ENCODE measurements at regions not wholly inside any gene's neighbourhood (a gene's known extent, or its start where the extent isn't known, plus 50 kb on each side); places are given as distances from the start of the nearest gene placed in this dataset.

DNA sequence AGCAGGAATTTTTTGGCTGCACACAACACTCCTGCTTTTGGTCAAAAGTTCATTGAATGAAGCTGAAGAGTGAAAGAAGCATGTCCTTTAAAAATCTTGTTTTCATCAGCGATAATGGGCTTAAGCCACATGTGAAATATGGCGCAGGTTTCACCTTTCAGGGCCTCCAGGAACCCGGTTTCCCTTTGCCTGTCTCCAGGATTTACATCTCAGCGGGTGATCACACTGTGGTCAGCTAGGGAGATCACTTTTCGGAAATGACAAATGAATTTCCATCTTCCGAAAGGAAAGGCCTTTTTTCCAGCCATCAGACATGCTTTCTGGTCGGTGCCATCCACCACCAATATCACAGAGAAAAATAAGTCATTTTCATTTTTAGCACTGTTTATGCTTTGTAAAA, 727.1 kb upstream of the TBX3 start:
- ATAC-seq = no peak
- POLR2A ChIA-PET = no interaction called here

DNA sequence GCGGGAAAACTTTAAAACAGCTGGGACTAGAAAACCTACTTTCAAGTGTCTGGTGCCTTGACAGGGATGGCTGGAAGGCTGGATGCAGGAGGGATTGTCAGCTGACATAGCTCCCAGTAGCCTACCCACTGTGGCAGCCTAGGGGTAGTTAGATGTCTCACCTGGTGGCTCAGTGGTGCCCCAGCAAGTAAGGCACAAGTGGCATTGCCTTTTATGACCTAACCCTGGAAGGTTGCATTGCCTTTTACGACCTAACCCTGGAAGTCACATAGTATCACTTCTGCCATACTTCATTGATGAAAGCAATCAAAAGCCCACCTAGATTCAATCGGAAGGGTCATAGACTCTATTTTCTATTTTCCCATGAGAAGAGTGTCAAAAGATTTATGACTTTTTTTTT, 724.7 kb upstream of the TBX3 start:
- no peak for DNase-seq (ENCODE audit: low read depth in 1 of 2, low spot score in 1 of 2)
- Histone ChIP-seq H3K4me2 (no peak overlapping the region), H3K4me1 (peaks cover 13% of the 10 kb centered on the region), H3K27ac (no peak overlapping the region), H3K4me3 (no peak overlapping the region), H3K9me3 (no peaks in the 10 kb centered on the region)
- CTCF ChIA-PET = no interaction called here
- FAIRE-seq = no peak
- WGBS (ENCODE audit: missing lambda C conversion rate) = 77% methylated on average over 3 of the region's 3 CpGs
- ATAC-seq = no peak
- POLR2A ChIA-PET = no interaction called here
- TF ChIP-seq KDM5A (IDR thresholded peaks at IDR 0.05) (no peak), CHD4 (IDR thresholded peaks at IDR 0.05; ENCODE audit: borderline replicate concordance) (no peak)

More for the DNA sequence above, 727.1 kb upstream of the TBX3 start:
- no peaks in the 10 kb centered on the region for H3K4me1 ChIP-seq
- no peak overlapping the region for H3K4me2 ChIP-seq
- DNase-seq (ENCODE audit: low read depth in 1 of 2, low spot score in 1 of 2) (no peak), FAIRE-seq (no peak)
- TF ChIP-seq, protein P1, sequence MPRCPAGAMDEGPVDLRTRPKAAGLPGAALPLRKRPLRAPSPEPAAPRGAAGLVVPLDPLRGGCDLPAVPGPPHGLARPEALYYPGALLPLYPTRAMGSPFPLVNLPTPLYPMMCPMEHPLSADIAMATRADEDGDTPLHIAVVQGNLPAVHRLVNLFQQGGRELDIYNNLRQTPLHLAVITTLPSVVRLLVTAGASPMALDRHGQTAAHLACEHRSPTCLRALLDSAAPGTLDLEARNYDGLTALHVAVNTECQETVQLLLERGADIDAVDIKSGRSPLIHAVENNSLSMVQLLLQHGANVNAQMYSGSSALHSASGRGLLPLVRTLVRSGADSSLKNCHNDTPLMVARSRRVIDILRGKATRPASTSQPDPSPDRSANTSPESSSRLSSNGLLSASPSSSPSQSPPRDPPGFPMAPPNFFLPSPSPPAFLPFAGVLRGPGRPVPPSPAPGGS (IDR thresholded peaks at IDR 0.05) = no peak
- TF ChIP-seq JUNB (IDR thresholded peaks at IDR 0.05) = no peak
- no peak for TF ChIP-seq CBX2 (IDR thresholded peaks at IDR 0.05; ENCODE audit: borderline replicate concordance, low read depth)
- TF ChIP-seq, protein P2, sequence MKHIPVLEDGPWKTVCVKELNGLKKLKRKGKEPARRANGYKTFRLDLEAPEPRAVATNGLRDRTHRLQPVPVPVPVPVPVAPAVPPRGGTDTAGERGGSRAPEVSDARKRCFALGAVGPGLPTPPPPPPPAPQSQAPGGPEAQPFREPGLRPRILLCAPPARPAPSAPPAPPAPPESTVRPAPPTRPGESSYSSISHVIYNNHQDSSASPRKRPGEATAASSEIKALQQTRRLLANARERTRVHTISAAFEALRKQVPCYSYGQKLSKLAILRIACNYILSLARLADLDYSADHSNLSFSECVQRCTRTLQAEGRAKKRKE (CRISPR knock-in tag; IDR thresholded peaks at IDR 0.05; ENCODE audit: low read depth) = no peak
- no peak for TF ChIP-seq KDM1A (IDR thresholded peaks at IDR 0.05; ENCODE audit: low read depth)
- TF ChIP-seq, protein P3, sequence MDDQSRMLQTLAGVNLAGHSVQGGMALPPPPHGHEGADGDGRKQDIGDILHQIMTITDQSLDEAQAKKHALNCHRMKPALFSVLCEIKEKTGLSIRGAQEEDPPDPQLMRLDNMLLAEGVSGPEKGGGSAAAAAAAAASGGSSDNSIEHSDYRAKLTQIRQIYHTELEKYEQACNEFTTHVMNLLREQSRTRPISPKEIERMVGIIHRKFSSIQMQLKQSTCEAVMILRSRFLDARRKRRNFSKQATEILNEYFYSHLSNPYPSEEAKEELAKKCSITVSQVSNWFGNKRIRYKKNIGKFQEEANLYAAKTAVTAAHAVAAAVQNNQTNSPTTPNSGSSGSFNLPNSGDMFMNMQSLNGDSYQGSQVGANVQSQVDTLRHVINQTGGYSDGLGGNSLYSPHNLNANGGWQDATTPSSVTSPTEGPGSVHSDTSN (IDR thresholded peaks at IDR 0.05) = no peak
- TF ChIP-seq EHMT2 (IDR thresholded peaks at IDR 0.05; ENCODE audit: low read depth) = no peak
- no peak for TF ChIP-seq MAFK (IDR thresholded peaks at IDR 0.05; ENCODE audit: partially characterized antibody)
- no peak for TF ChIP-seq HOXB5 (CRISPR knock-in tag; IDR thresholded peaks at IDR 0.05)
- no peak for TF ChIP-seq NR3C1 (IDR thresholded peaks at IDR 0.05)
- no peak for TF ChIP-seq GATA3 (IDR thresholded peaks at IDR 0.05; ENCODE audit: borderline replicate concordance)
- no peak for TF ChIP-seq RAD21 (conservative IDR thresholded peaks at IDR 0.05 in 1 of 2, IDR thresholded peaks at IDR 0.05 in 1 of 2)
- TF ChIP-seq, protein P4, sequence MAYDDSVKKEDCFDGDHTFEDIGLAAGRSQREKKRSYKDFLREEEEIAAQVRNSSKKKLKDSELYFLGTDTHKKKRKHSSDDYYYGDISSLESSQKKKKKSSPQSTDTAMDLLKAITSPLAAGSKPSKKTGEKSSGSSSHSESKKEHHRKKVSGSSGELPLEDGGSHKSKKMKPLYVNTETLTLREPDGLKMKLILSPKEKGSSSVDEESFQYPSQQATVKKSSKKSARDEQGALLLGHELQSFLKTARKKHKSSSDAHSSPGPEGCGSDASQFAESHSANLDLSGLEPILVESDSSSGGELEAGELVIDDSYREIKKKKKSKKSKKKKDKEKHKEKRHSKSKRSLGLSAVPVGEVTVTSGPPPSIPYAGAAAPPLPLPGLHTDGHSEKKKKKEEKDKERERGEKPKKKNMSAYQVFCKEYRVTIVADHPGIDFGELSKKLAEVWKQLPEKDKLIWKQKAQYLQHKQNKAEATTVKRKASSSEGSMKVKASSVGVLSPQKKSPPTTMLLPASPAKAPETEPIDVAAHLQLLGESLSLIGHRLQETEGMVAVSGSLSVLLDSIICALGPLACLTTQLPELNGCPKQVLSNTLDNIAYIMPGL (CRISPR knock-in tag; IDR thresholded peaks at IDR 0.05; ENCODE audit: borderline replicate concordance) = no peak
- TF ChIP-seq HOXA7 (CRISPR knock-in tag; IDR thresholded peaks at IDR 0.05) = no peak
- TF ChIP-seq RARB (CRISPR knock-in tag; IDR thresholded peaks at IDR 0.05) = no peak
- H3K4me3 ChIP-seq = no peak overlapping the region
- 66% methylated on average over 7 of the region's 7 CpGs for WGBS (ENCODE audit: missing lambda C conversion rate)
- H3K9me3 ChIP-seq = no peaks in the 10 kb centered on the region
- CTCF ChIA-PET = interaction anchor here (2.4 kb wide), 1 partner anchor 10 kb away, joined by 5 read pairs; no protein-coding TSS in a partner anchor
- no peak overlapping the region for H3K27ac ChIP-seq

DNA sequence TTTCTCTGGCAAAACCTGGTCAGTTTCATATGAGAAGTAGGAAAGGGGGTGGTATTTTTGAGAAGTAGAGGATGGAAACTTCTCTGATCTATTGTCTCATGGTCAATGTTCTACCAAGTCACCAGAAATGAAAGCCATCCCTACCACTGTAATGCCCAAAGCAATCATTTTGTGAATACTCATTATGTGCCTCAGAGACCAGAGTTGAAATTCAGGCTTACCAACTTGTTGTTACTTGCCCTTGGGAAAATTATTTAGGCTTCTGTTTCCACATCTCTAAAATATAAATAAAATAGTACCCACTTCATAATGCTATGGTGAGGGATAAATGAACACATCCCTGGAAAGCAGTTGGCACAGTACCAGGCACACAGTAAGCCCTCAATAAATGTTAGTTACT, 723.7 kb upstream of the TBX3 start:
- TF ChIP-seq, protein P1 (IDR thresholded peaks at IDR 0.05) = no peak
- TF ChIP-seq HOXB5 (CRISPR knock-in tag; IDR thresholded peaks at IDR 0.05) = no peak
- POLR2A ChIA-PET = no interaction called here
- CTCF ChIA-PET = no interaction called here
- FAIRE-seq (no peak), DNase-seq (ENCODE audit: low read depth in 1 of 2, low spot score in 1 of 2) (no peak), ATAC-seq (no peak)
- no peaks in the 10 kb centered on the region for H3K9me3 ChIP-seq
- H3K27ac ChIP-seq = no peak overlapping the region
- H3K4me2 ChIP-seq = no peak overlapping the region
- H3K4me3 ChIP-seq = no peak overlapping the region
- peaks cover 13% of the 10 kb centered on the region for H3K4me1 ChIP-seq

All from A549 (cell line).